PC-9 (cell line): ENCODE measurements at regions not wholly inside any gene's neighbourhood (a gene's known extent, or its start where the extent isn't known, plus 50 kb on each side); places are given as distances from the start of the nearest gene placed in this dataset.

Experiments
- CTCF ChIP-seq: fragments of 200-600 bp; sonication (generic); conservative IDR thresholded peaks from 2 replicates; pipeline ENCODE4 v1.6.1; 2017; ENCODE audit warnings: mixed run types, antibody characterized with exemption, mild to moderate bottlenecking, moderate library complexity
- EZH2 ChIP-seq: fragments of 200-600 bp; sonication (generic); IDR thresholded peaks from 2 replicates; pipeline ENCODE4 v1.8.0; 2017; ENCODE audit warnings: antibody characterized with exemption, low read depth

DNA sequence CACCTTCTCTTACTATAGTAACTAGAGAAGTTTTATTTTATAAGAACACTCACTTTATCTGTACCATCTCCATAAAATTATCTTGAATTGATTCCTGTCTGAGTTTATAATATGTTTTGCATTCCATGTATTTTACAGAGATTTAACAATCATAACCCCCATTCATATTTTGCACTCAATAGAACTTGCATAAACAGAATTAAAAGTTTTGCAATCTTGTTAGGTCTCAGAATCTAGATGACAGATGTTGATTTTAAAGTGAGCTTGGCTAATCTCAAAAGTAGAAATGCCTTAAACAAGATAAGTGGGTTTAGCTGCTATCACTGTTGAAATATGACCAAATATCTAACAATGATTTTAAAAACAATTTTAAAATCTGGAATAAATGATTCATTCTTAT lies 107.9 kb upstream of the EPHA6 start:
- no peak for TF ChIP-seq CTCF
- TF ChIP-seq EZH2 = no peak
